Tibial nerve (tissue), 3 donors: ENCODE measurements at regions not wholly inside any gene's neighbourhood (a gene's known extent, or its start where the extent isn't known, plus 50 kb on each side); places are given as distances from the start of the nearest gene placed in this dataset.

Experiments used
- POLR2A ChIP-seq, 2 donors: fragments of 450-650 bp; IDR thresholded peaks; one replicate each; pipeline ENCODE4 v1.6.1; 2017; ENCODE audit warnings: antibody characterized with exemption in 2 of 2, mild to moderate bottlenecking in 2 of 2, moderate library complexity in 2 of 2
- TF ChIP-seq, protein P1 (sequence below), 5 experiments: fragments of 200-600 bp in 3 of 5; fragments of 450-650 bp in 2 of 5; sonication (generic) in 3 of 5; IDR thresholded peaks; one replicate each; pipeline ENCODE4 v1.5.1; 2016 to 2019; ENCODE audit warnings: antibody characterized with exemption in 5 of 5, mild to moderate bottlenecking in 3 of 5, moderate library complexity in 2 of 5

DNA sequence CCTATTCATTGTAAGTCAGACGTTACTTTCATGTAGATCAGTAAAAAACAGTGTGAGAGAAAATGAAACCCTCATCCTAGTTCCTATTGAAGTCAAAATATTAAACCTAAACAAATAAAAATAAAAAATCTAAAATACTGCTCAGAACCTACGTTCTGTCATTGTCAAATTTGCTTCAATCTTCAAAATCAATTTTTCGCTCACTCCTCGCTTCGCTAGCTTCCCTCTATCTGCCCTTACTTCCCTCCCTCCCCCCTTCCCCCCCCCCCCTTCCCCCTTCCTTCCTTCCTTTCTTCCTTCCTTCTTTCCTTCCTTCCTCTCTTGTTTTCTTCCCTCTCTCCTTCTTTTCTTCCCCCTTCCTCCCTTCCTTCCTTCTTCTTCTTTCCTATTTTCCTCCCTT lies 310.9 kb upstream of the PDE3A start:
- TF ChIP-seq, protein P1, sequence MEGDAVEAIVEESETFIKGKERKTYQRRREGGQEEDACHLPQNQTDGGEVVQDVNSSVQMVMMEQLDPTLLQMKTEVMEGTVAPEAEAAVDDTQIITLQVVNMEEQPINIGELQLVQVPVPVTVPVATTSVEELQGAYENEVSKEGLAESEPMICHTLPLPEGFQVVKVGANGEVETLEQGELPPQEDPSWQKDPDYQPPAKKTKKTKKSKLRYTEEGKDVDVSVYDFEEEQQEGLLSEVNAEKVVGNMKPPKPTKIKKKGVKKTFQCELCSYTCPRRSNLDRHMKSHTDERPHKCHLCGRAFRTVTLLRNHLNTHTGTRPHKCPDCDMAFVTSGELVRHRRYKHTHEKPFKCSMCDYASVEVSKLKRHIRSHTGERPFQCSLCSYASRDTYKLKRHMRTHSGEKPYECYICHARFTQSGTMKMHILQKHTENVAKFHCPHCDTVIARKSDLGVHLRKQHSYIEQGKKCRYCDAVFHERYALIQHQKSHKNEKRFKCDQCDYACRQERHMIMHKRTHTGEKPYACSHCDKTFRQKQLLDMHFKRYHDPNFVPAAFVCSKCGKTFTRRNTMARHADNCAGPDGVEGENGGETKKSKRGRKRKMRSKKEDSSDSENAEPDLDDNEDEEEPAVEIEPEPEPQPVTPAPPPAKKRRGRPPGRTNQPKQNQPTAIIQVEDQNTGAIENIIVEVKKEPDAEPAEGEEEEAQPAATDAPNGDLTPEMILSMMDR (IDR thresholded peaks at IDR 0.05), result no peak
- TF ChIP-seq POLR2A (IDR thresholded peaks at IDR 0.05), result no peak
